ENCODE measurements at regions not wholly inside any gene's neighbourhood (a gene's known extent, or its start where the extent isn't known, plus 50 kb on each side); places are given as distances from the start of the nearest gene placed in this dataset.
"Not testable (repeated sequence)": the region's sequence is repeated elsewhere in the genome, so short reads cannot be mapped to it uniquely, and the experiment has no call there.

DNA sequence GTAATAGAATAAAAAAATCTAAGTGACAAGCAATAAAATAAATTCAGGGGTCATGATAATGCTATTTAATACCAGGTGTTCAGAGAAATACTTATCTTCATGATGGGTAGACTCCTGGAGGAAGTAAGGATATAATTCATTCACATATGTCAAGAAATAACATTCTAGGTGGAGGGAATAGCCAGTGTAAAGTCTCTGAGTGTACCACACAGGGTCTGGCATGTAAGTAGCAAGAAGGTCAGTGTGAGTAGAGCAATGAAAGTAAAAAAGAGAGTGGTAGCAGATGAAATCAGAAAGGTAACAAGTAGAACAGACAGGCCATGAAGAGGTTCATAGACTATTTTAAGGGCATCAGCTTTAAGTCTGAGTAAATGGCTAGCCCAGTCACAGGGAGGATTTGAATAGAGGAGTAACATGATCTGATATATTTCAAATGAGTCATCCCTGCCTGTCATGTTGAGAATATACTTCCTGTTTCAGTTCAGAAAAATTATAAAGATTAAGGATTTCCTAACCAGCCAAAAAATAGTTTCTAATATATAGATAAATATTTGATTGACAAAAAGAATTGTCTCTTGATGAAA is 519.9 kb downstream of the C12orf50 start:
- ATAC-seq = no peak
- intact Hi-C loops (cut with DNase I, micrococcal nuclease) = no loop called here

DNA sequence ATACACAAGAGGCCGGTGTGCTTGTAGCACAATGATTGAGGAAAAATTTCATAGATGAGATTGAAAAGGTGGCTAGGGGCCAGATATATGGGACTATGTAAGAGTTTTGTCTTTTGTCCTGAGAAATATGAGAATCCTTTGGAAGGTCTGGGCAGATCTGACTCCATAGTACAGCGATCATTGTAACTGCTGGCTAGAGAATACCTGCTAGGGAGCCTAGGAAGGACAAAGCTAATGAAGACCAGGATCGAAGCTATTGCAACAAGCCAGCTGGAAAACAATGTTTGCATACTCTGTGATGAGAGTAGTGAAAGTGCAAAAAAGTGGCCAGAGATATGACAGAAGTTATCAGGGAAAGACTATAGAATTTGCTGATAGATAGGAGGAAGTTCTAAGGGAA is 537.6 kb downstream of the C12orf50 start:
- intact Hi-C loops (cut with DNase I, micrococcal nuclease) = no loop called here
- DNase-seq = no peak
- ATAC-seq = no peak

More for the DNA sequence above, 519.9 kb downstream of the C12orf50 start:
- no peak for DNase-seq

DNA sequence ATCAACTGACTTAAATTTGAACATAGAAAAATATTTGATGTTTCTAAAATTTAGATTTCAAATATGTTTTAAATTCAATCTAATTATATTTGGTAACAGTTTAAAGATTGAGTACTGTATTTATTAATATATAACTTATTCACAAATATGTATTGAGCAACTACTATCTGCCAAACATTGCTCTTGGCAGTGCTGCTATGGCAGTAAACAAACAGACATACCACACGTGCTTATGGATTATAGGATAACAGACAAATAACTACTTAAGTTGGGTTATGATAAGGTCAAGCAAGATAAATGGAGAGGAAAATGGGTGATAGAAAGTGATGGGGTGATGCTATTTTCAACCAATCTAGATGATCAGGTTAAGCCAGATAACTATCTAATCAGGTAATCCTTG is 538.1 kb downstream of the C12orf50 start:
- DNase-seq = no peak
- ATAC-seq = no peak
- intact Hi-C loops (cut with DNase I, micrococcal nuclease) = no loop called here

- intact Hi-C loops (cut with DNase I, micrococcal nuclease) = no loop called here
- no peak for ATAC-seq
- no peak for DNase-seq
These were observed 559.9 kb downstream of the C12orf50 start for GRCh38 chr12:87469295-87469694.

- no peak for ATAC-seq
- intact Hi-C loops (cut with DNase I, micrococcal nuclease) = no loop called here
- DNase-seq = no peak
These were observed 561.3 kb downstream of the C12orf50 start for GRCh38 chr12:87467936-87468335.

DNA sequence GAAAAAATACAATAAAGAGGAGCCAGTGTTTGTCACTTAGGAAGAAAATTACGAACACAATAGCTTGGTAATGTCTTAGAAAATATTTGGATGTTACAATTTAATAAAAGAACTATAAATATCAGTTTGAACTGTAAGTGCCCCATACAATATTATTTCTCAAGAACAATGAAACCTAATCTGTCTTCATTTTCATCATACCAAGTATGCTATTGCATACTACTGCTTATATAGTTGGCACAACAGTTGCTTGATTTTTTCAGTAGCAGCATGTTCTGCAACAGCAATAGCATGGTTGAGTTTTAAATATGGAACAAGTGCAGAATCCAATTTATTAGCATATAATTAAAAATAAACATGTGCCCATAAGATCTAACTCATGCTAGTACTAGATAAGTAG is 564.6 kb downstream of the C12orf50 start:
- ATAC-seq = no peak
- DNase-seq = no peak
- intact Hi-C loops (cut with DNase I, micrococcal nuclease) = no loop called here

DNA sequence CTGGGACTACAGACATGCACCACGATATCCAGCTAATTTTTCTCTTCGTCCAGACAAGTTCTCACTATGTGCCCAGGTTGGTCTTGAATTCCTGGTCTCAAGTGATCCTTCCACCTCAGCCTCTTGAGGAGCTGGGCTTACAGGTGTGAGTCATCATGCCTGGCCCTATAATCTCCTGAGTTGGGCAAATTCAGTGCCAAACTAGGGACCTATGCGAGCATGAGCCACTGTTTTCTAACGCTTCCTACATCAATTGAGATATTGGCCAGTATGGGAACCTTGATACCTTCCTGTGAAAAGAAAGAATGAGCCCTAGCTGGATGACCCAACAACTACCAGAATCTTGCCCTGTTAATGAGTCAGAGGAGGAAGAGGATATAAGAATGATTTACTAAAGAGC is 585.2 kb downstream of the C12orf50 start:
- no peak for ATAC-seq
- intact Hi-C loops (cut with DNase I, micrococcal nuclease) = no loop called here

DNA sequence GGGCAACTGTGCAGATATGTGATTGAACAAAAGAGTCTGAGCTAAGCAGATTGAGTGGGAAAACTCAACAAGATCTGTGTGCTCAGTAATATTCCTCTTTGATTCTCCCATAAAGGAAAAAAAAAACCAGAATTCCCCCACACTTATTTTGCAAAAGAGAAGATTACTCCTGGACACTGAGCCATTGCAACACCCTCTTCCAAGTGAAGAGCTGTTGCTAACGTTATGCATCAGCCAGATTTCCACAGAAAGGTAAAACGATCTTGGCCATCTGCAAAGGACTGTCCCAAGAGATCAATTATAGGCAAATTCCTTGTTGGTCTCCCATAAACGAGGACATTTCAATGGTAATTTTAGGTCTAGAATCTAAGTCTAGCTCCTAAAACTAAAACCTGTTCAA is 587.7 kb downstream of the C12orf50 start:
- intact Hi-C loops (cut with DNase I, micrococcal nuclease) = no loop called here
- DNase-seq (no peak), ATAC-seq (no peak)

More for the DNA sequence above, 585.2 kb downstream of the C12orf50 start:
- no peak for DNase-seq

DNA sequence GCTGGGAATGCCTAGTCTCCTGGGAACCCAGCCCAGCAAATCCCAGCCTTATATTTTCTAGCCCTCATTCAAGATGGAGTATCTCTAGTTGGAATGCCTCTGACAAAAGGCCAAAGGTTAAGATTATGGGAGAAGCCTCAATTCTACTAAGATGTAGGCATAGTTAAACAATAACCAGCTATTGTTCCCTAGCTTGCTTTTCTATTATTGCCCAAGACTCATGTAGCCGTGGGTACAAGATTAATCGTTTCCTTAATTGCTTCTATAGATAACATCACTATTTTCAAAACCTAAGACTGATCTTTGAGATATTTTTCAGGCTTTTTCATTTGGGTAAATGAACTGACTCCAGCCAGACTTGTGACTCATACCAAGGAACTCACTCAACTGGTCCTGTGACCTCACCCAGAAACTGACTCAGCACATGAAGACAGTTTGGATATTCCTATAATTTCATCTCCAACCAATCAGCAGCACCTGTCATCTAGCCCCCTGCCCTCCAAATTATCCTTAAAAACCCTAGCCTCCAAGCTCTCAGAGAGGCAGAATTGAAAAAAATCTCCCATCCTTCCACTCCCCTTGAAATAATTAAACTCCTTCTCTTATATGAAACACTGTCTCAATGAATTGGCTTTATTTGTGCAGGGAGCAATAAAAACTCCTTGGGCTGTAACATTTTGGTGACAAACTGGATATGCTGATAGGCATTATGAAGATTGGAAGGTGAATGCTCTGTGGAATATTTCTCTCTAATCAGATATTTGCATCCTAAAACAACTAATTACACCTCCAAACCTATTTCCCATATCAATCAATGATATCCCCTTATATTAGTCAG is 589.0 kb downstream of the C12orf50 start:
- intact Hi-C loops (cut with DNase I, micrococcal nuclease) = no loop called here
- DNase-seq = peak; percentile 30 to 40
- ATAC-seq = peak; percentile 94

DNA sequence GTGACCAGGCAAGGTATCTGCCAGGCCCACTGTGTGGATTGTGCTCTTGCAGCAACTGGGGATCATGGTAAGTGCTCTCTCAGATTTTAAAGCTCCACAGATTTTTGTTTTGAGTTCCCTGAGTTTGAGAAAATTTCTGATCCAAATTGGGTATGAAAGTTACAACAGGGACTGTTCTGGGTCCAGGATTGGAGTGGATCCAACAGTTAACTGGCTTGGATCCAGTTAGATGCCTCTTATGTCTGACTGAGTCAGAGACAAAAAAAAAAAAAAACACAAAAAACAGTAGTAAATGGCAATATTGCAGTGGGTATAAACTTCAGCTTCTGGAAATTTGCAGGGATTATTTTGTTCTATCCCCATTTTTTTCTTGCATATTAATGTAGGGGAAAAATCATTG is 598.8 kb downstream of the C12orf50 start:
- DNase-seq (no peak), ATAC-seq (no peak)
- intact Hi-C loops (cut with DNase I, micrococcal nuclease) = no loop called here

DNA sequence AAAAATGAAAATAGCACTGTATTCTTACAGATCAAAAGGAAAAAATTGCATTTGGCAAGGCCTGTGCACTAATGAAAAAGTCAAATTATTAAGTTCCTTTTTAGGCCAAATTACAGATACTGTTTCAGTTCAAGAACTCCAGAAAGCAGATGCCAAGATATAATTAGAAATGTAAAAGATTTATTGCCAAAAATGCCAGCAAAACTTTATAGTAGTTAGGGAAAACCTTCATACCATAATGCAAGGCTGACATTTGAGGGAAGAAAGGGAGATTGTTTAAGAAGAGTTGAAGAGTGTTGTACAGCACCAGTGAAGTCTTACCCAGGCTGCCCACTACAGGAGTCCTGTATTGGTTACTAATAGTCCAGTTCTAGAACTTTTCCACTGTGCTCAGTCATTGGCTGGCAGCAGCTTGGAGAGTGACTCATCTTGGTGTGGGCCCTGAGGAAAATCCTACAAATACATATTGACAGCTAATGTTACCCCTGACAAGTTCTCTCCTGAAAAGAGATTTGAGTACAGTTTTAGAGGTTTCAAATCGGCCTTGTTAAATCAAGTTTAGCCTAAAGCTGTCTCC is 600.4 kb downstream of the C12orf50 start:
- ATAC-seq (no peak), DNase-seq (no peak)
- intact Hi-C loops (cut with DNase I, micrococcal nuclease) = no loop called here

DNA sequence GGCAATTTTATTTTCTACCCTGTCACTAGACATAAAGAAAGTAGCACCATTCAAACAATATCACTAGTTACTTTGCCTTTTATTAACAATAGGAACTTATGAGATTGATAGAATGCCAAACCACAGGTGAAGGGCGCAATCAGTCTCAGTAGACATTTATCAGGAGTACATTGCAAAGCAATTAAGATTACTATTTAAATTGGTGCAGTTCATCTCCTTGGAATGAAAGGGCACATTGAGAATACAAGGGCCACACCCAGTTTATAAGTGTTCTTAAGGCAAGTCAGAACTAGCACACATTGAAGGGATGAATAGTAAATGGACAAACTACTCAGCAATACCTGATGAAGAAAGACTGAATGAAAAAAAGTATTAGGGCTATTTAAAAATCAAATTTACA is 601.4 kb downstream of the C12orf50 start:
- peak; percentile 87 for ATAC-seq
- no peak for DNase-seq
- intact Hi-C loops (cut with DNase I, micrococcal nuclease) = no loop called here

DNA sequence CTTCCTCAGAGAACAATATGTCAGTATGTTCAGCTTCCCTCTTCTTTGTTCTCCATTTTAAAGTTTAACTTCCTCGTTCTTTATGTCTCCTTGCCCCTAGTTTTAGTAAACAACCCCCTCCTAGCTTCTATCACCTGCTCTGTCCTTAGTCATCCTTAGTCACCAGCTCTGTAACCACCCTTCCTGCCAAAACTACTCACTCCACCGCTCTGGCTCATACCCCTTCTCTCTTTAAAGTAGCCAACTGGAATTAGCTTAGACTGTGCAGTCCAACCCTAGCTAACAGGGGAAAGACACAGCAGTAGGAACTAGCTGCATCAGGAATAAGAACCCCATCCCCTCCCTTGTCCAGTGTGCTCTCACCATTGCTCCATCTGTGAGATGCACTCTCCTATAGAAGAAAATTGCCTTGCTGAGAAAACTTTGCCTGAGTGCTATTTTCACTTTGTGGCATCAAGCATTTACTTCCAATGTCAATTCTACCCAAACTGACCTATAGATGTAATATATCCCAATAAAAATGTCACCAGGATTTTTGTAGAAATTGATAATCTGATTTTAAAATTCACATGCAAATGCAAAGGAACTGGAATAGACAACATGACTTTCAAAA is 603.2 kb downstream of the C12orf50 start:
- DNase-seq = no peak
- ATAC-seq = no peak
- intact Hi-C loops (cut with DNase I, micrococcal nuclease) = no loop called here

GRCh38 chr12:87421233-87421632 is 608.0 kb downstream of the C12orf50 start:
- DNase-seq; intact Hi-C loops (cut with DNase I, micrococcal nuclease); ATAC-seq: not testable (repeated sequence)

DNA sequence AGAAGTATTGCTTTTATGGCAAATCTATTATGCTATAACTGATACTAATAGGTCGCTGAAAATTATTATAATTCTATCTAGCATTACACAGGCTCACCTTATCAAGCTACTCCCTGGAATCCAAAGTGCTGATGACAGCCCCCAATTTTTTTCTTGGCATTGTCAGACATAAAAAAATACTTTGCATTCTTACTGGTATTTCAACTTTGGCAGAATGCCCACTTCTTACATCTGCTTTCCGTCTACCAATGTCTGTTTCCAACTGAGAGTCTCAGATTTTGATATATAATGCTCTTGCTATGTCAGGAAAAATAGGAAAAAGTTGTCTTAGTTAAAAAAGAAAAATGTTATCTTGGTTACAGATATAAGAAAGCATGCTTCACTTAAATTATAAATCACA is 615.4 kb downstream of the C12orf50 start:
- no peak for DNase-seq
- intact Hi-C loops (cut with DNase I, micrococcal nuclease) = no loop called here
- ATAC-seq = no peak

DNA sequence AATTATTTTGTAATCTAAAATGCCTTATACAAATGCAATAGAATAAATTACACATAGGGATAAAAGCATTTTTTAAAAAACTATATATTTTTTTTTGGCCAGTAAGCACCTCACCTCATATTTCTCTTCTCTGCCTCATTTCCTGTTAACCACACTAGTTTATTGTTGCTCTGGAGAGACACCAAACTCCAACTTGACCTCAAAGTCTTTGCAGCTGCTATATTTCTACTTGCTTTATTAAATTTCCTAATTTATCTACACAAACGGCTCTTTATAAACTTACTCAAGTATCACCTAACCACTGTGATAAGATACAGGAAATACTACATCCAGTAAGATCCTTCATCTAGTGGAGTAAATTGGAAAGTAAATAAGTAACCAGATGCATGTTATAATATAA is 622.3 kb downstream of the C12orf50 start:
- DNase-seq (no peak), ATAC-seq (no peak)
- intact Hi-C loops (cut with DNase I, micrococcal nuclease) = no loop called here

DNA sequence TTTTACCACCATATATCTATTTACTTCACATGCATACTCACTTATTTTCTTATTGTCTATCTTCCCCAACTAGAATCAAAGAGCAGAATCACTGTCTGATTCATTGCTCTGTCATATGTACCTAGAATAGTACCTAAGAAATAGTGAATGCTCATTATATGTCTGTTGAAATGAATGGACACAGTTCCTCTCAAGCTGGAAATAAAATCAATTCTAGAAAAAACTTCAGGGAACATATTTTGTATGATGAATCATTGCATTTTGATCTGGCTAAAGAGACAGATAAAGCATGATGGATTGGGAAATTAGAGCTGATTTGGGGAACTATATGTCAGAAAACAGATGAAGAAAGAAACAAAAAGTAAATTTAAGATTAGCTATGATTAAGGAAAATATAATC is 623.3 kb downstream of the C12orf50 start:
- no peak for ATAC-seq
- intact Hi-C loops (cut with DNase I, micrococcal nuclease) = no loop called here

GRCh38 chr12:87394168-87394567 is 635.0 kb downstream of the C12orf50 start:
- intact Hi-C loops (cut with DNase I, micrococcal nuclease); ATAC-seq; DNase-seq: not testable (repeated sequence)

More for the DNA sequence above, 623.3 kb downstream of the C12orf50 start:
- DNase-seq = no peak

GRCh38 chr12:87388376-87388775 is 640.8 kb downstream of the C12orf50 start:
- intact Hi-C loops (cut with DNase I, micrococcal nuclease) = no loop called here
- ATAC-seq (no peak), DNase-seq (no peak)

GRCh38 chr12:87385322-87385721 is 643.9 kb downstream of the C12orf50 start:
- ATAC-seq = no peak
- DNase-seq = no peak
- intact Hi-C loops (cut with DNase I, micrococcal nuclease) = no loop called here

Measured in left colon (tissue), 2 donors.